Pancreas (tissue), 10 donors: ENCODE measurements at regions not wholly inside any gene's neighbourhood (a gene's known extent, or its start where the extent isn't known, plus 50 kb on each side); places are given as distances from the start of the nearest gene placed in this dataset.

ENCODE experiments used
- ATAC-seq, 4 donors: fragments of 200-7000 bp; cut with Tn5 transposase; one replicate each; pipeline versions ENCODE4 v1.8.0 to v1.9.1; 2020; ENCODE audit warnings: mild to moderate bottlenecking in 4 of 4, moderate library complexity in 4 of 4
- DNase-seq, 6 donors: peaks; one replicate each; pipeline ENCODE4 v3.0.0-alpha.2; 2020
- FAIRE-seq: peaks from 2 replicates; lab custom pipeline; 2012; peaks lifted over from hg19 to GRCh38; lab: Jason Lieb, UNC
- H3K27ac ChIP-seq, 4 donors: fragments of 200-600 bp; sonication (generic); 1 replicate in 3 of 4; 2 replicates in 1 of 4; pipeline versions ENCODE4 v1.5.0 to v1.8.0; 2020
- H3K27me3 ChIP-seq, 4 donors: fragments of 200-600 bp; one replicate each; pipeline ENCODE4 v1.8.0; 2021
- H3K36me3 ChIP-seq, 3 donors: fragments of 200-600 bp; sonication (generic) in 1 of 3; one replicate each; pipeline versions ENCODE4 v1.5.0 to v1.8.0; 2020 to 2021
- H3K4me1 ChIP-seq, 3 donors: fragments of 200-600 bp; one replicate each; pipeline ENCODE4 v1.8.0; 2021
- H3K4me3 ChIP-seq, 4 donors: fragments of 200-600 bp; sonication (generic) in 2 of 4; one replicate each; pipeline versions ENCODE4 v1.5.0 to v1.8.0; 2020 to 2021
- H3K9me3 ChIP-seq, 4 donors: fragments of 200-600 bp; one replicate each; pipeline ENCODE4 v1.8.0; 2021
- WGBS, 2 donors: extraction: QIAGEN DNeasy Blood & Tissue Kit; methylation state at CpG; one replicate each; pipeline ENCODE4 v1.1.7; 2013; 5-methylcytosine and 5-hydroxymethylcytosine counted together
- intact Hi-C, 3 donors: fragments of 100-400 bp; cut with DNase I; formaldehyde crosslinking; loops; one replicate each; pipeline versions ENCODE4 v1.11.1 to v1.14.2; 2022
- TF ChIP-seq, protein P1 (sequence below), 4 donors: fragments of 200-600 bp; sonication (generic) in 3 of 4; IDR thresholded peaks; one replicate each; pipeline versions ENCODE4 v1.5.0 to v1.8.0; 2021; ENCODE audit warnings: antibody characterized with exemption in 4 of 4
- donor health status: healthy with polysubstance abuse.
- donor health status: DM: no; HTN: no; CAD: no; lungs with moderate emphysema.
- donor health status: DM: no; HTN: no; CAD: no.
- donor health status: control.
- donor health status: control.
- donor health status: Bipolar disorder and iron deficiency.
- donor health status: DM: yes; HTN: yes; CAD: no.
- donor health status: DM: no; HTN: no; CAD: no.
- donor health status: DM: no; HTN: no; CAD: no.
- donor health status: DM: yes; HTN: yes; CAD: no.

DNA sequence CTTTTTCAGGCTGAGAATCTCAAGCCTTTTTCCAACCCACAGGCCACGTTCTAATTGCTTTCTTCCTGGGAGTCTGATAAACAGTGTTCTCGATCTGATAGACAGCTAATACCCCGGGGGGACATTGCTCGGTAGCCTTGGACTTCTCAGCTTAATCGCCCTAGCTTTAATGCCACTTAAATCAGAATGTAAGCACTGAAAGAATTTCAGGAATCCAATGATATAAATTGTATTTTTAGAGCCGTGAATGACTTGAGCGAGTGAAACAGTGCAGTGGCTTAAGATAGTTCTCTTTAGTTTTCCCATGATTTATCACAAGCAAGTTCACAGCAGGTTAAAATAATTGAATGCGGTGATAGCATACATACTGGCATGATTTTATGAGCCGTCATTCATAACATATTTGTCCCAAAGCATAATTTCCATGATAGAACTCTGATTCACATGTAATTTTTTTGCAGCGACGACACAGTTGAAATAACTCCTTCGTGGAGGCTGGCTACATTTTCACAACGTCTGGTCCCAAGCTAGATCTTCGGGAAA lies 116.1 kb upstream of the MYOCD start:
- no peaks in the 10 kb centered on the region for H3K4me1 ChIP-seq
- no peak overlapping the region for H3K4me3 ChIP-seq
- intact Hi-C loops = loop anchor here in 2 of 3 donors (5.0 to 10.0 kb wide), 3 partner anchors 115 to 445 kb away; partner anchors contain the start of gene MYOCD (in 1 of the 2)
- no peak for ATAC-seq
- no peaks in the 10 kb centered on the region for H3K27me3 ChIP-seq
- DNase-seq = no peak
- 32% methylated on average over 14 of the region's 14 CpGs for WGBS, 2 donors
- no peak overlapping the region for H3K27ac ChIP-seq
- no peaks in the 10 kb centered on the region for H3K36me3 ChIP-seq
- TF ChIP-seq, protein P1, sequence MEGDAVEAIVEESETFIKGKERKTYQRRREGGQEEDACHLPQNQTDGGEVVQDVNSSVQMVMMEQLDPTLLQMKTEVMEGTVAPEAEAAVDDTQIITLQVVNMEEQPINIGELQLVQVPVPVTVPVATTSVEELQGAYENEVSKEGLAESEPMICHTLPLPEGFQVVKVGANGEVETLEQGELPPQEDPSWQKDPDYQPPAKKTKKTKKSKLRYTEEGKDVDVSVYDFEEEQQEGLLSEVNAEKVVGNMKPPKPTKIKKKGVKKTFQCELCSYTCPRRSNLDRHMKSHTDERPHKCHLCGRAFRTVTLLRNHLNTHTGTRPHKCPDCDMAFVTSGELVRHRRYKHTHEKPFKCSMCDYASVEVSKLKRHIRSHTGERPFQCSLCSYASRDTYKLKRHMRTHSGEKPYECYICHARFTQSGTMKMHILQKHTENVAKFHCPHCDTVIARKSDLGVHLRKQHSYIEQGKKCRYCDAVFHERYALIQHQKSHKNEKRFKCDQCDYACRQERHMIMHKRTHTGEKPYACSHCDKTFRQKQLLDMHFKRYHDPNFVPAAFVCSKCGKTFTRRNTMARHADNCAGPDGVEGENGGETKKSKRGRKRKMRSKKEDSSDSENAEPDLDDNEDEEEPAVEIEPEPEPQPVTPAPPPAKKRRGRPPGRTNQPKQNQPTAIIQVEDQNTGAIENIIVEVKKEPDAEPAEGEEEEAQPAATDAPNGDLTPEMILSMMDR (IDR thresholded peaks at IDR 0.05) = no peak
- FAIRE-seq = no peak
- no peaks in the 10 kb centered on the region for H3K9me3 ChIP-seq

DNA sequence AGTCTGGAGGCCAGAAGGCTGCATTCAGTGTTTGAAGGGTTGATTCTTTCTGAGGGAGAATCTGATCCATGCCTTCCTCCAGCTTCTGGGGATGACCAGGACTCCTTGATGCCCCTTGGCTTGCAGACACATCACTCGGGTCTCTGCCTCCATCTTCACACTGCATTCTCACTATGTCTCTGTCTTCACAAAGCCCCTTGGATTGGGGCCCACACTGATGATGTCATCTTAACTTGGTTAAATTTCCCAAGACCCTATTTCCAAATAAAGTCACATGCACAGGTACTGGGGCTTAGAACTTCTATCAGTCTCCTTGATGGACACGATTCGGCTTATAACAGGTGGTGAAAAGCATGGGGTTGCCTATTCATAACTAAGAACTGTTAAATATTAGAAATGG lies 112.1 kb upstream of the MYOCD start:
- no peak for ATAC-seq

DNA sequence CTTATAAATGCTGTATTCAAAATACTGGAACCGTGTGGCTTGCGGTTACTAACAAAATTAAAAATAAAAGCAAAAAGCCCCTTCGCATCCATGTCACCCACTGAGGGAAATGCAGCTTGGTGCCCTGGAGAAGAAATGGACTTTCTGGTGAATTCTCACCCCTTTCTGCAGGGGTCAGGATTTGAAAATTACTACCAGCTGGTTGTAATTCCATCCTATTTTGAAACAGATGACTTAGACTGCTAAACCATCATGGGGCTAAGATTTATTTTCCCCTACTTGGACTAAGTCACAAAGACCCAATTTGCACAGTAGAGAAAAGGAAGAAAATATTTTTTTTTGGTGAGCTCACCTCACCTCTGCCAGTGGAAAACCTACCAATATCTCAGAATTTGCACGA lies 111.4 kb upstream of the MYOCD start:
- TF ChIP-seq, protein P1 (IDR thresholded peaks at IDR 0.05) = no peak
- 79 to 86% methylated on average over 4 of the region's 4 CpGs for WGBS, 2 donors
- DNase-seq (no peak), ATAC-seq (no peak), FAIRE-seq (no peak)
- no peaks in the 10 kb centered on the region for H3K36me3 ChIP-seq
- H3K27me3 ChIP-seq = no peaks in the 10 kb centered on the region
- no peaks in the 10 kb centered on the region for H3K4me1 ChIP-seq
- intact Hi-C loops = no loop called here
- H3K4me3 ChIP-seq = no peak overlapping the region
- no peaks in the 10 kb centered on the region for H3K9me3 ChIP-seq
- H3K27ac ChIP-seq = no peak overlapping the region

More for the DNA sequence above, 112.1 kb upstream of the MYOCD start:
- FAIRE-seq (no peak), DNase-seq (no peak)
- Histone ChIP-seq H3K27me3 (no peaks in the 10 kb centered on the region), H3K27ac (no peak overlapping the region), H3K4me3 (no peak overlapping the region), H3K9me3 (no peaks in the 10 kb centered on the region), H3K36me3 (no peaks in the 10 kb centered on the region), H3K4me1 (no peaks in the 10 kb centered on the region)
- 63 to 84% methylated on average over 3 of the region's 3 CpGs for WGBS, 2 donors
- TF ChIP-seq, protein P1 (IDR thresholded peaks at IDR 0.05) = no peak
- intact Hi-C loops = no loop called here

DNA sequence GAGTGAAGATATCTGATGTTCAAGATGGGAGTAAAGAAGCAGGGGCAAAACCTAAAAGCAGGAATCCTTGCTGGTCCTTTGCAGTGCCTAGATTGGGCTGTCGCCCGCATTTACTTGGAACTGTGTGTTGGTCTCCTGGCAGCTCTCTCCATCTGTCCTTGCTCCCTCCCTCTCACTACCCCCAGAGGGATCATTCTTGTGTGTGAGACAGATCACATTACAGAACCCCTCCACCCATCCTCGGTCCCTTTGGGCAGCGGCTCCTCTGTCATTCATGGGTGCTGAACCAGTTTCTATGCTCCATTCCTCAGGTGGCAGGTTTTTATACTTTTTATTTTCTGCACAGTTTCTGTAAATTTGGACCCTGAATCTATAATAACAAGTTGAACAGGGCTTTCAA lies 99.4 kb upstream of the MYOCD start:
- Histone ChIP-seq H3K27me3 (peaks cover 0 to 10% (median 3%) of the 10 kb centered on the region in 4 donors), H3K4me3 (no peak overlapping the region), H3K27ac (no peak overlapping the region), H3K9me3 (no peaks in the 10 kb centered on the region), H3K36me3 (no peaks in the 10 kb centered on the region), H3K4me1 (no peaks in the 10 kb centered on the region)
- intact Hi-C loops = no loop called here
- no peak for FAIRE-seq
- 33 to 34% methylated on average over 4 of the region's 4 CpGs for WGBS, 2 donors
- no peak for ATAC-seq
- DNase-seq = no peak
- TF ChIP-seq, protein P1 (IDR thresholded peaks at IDR 0.05) = no peak
